ENCODE measurements at regions not wholly inside any gene's neighbourhood (a gene's known extent, or its start where the extent isn't known, plus 50 kb on each side); places are given as distances from the start of the nearest gene placed in this dataset.

DNA sequence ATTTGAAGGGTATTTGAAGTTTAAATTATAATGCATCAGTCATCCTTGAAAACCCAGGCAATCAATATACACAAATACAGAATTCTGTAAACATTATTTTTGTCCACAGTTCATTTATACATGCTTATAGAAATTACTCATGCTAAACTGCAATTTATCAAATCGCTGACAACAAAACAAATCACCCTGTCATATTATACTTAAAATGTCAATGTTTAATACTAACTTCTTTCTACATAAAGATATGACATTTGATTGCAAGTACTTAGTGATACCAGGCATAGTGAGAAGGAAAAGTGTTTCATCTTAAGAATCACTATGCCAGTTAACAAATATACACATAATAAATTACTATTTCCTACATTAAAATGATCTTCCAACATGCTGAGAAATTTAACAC, 232.0 kb downstream of the PCDH20 start:
- no peak for TF ChIP-seq TCF7 (CRISPR knock-in tag; IDR thresholded peaks at IDR 0.05; ENCODE audit: low read depth)
- TF ChIP-seq ZNF121 (CRISPR knock-in tag; IDR thresholded peaks at IDR 0.05): no peak
- TF ChIP-seq, protein P1, sequence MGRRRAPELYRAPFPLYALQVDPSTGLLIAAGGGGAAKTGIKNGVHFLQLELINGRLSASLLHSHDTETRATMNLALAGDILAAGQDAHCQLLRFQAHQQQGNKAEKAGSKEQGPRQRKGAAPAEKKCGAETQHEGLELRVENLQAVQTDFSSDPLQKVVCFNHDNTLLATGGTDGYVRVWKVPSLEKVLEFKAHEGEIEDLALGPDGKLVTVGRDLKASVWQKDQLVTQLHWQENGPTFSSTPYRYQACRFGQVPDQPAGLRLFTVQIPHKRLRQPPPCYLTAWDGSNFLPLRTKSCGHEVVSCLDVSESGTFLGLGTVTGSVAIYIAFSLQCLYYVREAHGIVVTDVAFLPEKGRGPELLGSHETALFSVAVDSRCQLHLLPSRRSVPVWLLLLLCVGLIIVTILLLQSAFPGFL (CRISPR knock-in tag; IDR thresholded peaks at IDR 0.05; ENCODE audit: borderline replicate concordance): no peak
- TF ChIP-seq, protein P2, sequence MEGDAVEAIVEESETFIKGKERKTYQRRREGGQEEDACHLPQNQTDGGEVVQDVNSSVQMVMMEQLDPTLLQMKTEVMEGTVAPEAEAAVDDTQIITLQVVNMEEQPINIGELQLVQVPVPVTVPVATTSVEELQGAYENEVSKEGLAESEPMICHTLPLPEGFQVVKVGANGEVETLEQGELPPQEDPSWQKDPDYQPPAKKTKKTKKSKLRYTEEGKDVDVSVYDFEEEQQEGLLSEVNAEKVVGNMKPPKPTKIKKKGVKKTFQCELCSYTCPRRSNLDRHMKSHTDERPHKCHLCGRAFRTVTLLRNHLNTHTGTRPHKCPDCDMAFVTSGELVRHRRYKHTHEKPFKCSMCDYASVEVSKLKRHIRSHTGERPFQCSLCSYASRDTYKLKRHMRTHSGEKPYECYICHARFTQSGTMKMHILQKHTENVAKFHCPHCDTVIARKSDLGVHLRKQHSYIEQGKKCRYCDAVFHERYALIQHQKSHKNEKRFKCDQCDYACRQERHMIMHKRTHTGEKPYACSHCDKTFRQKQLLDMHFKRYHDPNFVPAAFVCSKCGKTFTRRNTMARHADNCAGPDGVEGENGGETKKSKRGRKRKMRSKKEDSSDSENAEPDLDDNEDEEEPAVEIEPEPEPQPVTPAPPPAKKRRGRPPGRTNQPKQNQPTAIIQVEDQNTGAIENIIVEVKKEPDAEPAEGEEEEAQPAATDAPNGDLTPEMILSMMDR (IDR thresholded peaks at IDR 0.05): no peak
- TF ChIP-seq, protein P3, sequence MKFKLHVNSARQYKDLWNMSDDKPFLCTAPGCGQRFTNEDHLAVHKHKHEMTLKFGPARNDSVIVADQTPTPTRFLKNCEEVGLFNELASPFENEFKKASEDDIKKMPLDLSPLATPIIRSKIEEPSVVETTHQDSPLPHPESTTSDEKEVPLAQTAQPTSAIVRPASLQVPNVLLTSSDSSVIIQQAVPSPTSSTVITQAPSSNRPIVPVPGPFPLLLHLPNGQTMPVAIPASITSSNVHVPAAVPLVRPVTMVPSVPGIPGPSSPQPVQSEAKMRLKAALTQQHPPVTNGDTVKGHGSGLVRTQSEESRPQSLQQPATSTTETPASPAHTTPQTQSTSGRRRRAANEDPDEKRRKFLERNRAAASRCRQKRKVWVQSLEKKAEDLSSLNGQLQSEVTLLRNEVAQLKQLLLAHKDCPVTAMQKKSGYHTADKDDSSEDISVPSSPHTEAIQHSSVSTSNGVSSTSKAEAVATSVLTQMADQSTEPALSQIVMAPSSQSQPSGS (CRISPR knock-in tag; IDR thresholded peaks at IDR 0.05; ENCODE audit: borderline replicate concordance, low read depth): no peak
- no peak for TF ChIP-seq MXD4 (CRISPR knock-in tag; IDR thresholded peaks at IDR 0.05; ENCODE audit: borderline replicate concordance)
- no peak for TF ChIP-seq NR2C2 (CRISPR knock-in tag; IDR thresholded peaks at IDR 0.05)
- TF ChIP-seq CBFB (CRISPR knock-in tag; IDR thresholded peaks at IDR 0.05; ENCODE audit: low read depth): no peak
- no peak for TF ChIP-seq RELA (CRISPR knock-in tag; IDR thresholded peaks at IDR 0.05; ENCODE audit: borderline replicate concordance)
- TF ChIP-seq, protein P4, sequence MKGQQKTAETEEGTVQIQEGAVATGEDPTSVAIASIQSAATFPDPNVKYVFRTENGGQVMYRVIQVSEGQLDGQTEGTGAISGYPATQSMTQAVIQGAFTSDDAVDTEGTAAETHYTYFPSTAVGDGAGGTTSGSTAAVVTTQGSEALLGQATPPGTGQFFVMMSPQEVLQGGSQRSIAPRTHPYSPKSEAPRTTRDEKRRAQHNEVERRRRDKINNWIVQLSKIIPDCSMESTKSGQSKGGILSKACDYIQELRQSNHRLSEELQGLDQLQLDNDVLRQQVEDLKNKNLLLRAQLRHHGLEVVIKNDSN (CRISPR knock-in tag; IDR thresholded peaks at IDR 0.05): no peak
- TF ChIP-seq, protein P5, sequence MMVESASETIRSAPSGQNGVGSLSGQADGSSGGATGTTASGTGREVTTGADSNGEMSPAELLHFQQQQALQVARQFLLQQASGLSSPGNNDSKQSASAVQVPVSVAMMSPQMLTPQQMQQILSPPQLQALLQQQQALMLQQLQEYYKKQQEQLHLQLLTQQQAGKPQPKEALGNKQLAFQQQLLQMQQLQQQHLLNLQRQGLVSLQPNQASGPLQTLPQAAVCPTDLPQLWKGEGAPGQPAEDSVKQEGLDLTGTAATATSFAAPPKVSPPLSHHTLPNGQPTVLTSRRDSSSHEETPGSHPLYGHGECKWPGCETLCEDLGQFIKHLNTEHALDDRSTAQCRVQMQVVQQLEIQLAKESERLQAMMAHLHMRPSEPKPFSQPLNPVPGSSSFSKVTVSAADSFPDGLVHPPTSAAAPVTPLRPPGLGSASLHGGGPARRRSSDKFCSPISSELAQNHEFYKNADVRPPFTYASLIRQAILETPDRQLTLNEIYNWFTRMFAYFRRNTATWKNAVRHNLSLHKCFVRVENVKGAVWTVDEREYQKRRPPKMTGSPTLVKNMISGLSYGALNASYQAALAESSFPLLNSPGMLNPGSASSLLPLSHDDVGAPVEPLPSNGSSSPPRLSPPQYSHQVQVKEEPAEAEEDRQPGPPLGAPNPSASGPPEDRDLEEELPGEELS (CRISPR knock-in tag; IDR thresholded peaks at IDR 0.05): no peak

All from WTC11 (cell line).